ENCODE measurements at regions not wholly inside any gene's neighbourhood (a gene's known extent, or its start where the extent isn't known, plus 50 kb on each side); places are given as distances from the start of the nearest gene placed in this dataset.

DNA sequence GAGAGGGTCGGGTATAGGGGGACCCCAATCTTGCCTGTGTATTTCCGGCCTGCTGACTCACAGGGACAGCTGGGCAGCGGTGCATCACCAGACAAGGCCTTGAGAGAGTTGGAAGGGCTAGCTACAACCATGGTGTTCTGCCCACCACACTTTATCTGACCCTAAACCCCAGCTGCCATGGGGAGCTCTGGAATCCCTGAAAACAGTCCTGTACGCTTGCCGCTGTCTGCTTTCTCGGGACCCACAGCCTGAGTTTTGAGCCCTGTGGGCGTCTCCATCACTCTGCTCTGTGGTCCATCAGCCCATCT, 100.4 kb upstream of the GSE1 start:
- TF ChIP-seq, protein P1, sequence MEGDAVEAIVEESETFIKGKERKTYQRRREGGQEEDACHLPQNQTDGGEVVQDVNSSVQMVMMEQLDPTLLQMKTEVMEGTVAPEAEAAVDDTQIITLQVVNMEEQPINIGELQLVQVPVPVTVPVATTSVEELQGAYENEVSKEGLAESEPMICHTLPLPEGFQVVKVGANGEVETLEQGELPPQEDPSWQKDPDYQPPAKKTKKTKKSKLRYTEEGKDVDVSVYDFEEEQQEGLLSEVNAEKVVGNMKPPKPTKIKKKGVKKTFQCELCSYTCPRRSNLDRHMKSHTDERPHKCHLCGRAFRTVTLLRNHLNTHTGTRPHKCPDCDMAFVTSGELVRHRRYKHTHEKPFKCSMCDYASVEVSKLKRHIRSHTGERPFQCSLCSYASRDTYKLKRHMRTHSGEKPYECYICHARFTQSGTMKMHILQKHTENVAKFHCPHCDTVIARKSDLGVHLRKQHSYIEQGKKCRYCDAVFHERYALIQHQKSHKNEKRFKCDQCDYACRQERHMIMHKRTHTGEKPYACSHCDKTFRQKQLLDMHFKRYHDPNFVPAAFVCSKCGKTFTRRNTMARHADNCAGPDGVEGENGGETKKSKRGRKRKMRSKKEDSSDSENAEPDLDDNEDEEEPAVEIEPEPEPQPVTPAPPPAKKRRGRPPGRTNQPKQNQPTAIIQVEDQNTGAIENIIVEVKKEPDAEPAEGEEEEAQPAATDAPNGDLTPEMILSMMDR (IDR thresholded peaks at IDR 0.05; ENCODE audit: insufficient read depth, low read depth, low read length), result no peak
- TF ChIP-seq EZH2 (IDR thresholded peaks at IDR 0.05; ENCODE audit: insufficient read depth, low read length), result no peak
